ENCODE measurements at regions not wholly inside any gene's neighbourhood (a gene's known extent, or its start where the extent isn't known, plus 50 kb on each side); places are given as distances from the start of the nearest gene placed in this dataset.

DNA sequence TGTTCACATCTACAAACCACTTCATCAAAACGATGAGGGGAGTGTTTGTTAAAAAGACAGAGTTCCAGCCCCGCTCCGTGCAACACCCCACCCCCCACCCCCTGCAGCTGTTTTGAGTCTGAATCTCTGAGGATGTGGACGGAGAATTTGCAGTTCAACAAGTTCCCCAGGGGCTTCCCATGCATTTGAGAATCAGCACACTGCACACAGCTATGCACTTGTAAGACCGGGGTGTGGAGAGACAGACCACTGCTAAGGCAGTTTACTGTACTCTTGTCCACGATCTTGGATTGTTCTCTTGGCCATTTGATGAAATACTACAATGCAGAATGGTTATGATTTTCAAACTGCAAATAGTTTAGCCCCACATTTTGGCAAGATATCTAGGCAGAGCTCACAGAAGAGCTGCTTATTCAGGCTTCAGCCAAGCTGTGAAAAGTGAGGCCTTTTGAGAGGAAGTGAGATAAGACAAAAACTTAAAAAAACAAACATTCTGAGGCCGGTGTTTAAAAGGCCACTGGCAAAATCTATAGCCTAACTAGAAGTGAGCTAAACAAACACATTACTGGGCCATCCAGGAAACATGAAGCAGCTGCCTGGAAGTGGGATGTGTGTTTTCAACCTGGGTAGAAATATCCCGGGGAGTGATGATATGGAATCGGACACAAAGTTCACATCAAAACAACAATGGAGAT, 308.2 kb upstream of the ADAMTS9 start:
- DNase-seq (ENCODE audit: low spot score), result no peak

DNA sequence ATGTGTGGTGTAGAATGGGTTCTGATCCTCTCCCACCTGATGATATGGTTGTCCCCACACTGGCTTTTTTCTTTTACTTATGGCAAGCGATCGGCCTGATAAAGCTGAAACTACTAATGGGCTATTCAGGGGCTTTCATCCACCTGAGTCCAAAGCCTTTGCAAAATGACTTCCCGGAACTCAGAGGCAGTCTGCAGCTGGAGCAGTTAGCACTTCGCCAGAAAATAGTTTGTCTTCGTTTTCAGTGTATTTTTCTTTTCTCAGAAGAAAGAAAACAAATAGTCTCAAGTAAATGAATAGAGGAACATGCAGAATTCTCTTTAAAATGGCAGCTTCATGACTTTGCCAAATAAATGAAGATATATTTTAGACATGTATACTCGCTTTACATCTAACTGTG, 306.0 kb upstream of the ADAMTS9 start:
- no peak for DNase-seq (ENCODE audit: low spot score)

DNA sequence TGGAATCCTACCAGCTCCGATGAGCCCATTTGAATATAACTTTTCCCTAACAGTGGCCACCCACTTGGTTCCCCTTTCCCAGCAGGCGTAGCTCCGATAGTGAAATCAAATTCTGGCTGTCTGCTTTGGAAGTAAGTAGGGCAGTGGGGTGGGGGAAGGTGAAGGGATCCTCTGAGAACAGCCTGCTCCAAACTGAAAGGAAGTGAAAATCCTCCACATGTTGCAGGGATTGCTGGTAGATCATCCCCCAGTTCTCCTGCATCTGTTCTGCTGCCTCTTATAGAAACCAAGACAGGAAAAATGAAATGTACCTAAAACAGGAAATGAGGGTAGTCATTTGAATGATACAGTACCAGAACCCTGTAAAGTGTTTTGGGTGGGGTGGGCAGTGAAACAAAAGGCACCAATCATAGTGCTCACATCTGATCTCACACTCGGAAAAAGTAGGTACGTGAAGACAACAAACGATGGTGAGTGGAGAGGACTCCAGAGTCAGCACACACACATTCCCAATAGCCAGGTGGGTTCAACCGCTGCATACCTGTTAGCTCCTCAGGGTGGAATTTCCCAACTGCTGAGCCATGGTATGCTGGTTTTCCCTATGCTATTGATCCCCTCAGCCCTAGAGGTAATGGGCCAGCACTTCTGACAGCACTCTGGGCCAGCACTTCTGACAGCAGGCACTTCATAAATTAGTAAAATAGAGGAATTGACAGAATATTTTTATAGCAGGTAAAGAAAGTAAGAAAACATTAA, 304.9 kb upstream of the ADAMTS9 start:
- peak; percentile 92 for DNase-seq (ENCODE audit: low spot score)

DNA sequence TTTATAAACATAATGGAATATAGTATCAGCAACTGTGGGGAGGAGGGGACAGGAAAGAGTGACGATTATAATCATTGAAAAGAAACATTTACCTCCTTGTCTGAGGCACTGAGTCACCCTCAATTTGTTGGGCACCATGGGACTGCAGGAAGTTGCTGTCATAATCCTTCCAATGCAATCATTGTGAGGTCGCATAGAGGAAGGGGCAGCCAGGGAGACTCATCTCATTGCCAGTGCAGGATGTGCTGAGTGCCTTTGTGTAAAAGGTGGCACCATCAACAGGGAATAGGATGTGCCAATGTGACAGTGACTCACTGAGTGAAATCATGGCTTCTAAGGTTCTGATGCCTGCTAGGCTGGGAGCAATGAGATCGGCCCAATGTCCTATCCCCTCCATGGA, 300.4 kb upstream of the ADAMTS9 start:
- peak; percentile 99 for DNase-seq (ENCODE audit: low spot score)

DNA sequence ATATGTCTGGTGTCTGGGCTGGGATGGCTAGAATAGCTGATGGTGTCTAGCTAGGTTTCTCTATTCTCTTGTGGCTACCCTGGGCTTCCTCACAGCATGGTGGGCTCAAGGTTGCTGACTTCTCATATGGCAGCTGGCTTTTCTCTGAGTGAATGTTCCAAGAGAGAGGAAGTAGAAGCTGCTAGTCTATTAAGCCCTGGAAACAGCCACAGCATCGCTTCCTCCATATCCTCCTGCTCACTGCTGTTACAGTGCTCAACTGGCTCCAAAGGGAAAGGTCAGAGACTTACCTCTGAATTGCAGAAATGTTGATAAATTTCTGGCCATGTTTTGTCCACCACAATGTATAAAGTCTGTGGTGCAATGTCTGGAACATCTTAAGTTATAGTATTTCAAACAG, 299.9 kb upstream of the ADAMTS9 start:
- no peak for DNase-seq (ENCODE audit: low spot score)

DNA sequence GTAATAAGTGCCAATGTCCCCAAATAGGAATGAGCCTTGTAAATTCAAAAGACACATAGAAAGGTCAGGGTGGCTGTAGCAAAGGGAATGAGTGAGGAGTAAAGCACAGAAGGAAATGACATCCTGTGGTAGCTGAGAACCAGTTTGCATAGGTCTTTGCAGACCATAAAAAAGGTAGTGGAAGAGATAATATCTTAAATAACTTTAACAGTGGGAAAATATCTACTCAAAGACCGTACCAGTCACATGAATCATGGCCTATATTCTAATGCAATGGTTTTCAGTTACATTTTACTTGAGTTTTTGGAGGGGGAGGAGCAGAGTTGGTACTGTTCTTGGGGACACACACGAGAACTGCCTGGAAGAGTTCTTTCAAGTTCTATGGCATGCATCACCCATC, 297.3 kb upstream of the ADAMTS9 start:
- DNase-seq (ENCODE audit: low spot score), result no peak

DNA sequence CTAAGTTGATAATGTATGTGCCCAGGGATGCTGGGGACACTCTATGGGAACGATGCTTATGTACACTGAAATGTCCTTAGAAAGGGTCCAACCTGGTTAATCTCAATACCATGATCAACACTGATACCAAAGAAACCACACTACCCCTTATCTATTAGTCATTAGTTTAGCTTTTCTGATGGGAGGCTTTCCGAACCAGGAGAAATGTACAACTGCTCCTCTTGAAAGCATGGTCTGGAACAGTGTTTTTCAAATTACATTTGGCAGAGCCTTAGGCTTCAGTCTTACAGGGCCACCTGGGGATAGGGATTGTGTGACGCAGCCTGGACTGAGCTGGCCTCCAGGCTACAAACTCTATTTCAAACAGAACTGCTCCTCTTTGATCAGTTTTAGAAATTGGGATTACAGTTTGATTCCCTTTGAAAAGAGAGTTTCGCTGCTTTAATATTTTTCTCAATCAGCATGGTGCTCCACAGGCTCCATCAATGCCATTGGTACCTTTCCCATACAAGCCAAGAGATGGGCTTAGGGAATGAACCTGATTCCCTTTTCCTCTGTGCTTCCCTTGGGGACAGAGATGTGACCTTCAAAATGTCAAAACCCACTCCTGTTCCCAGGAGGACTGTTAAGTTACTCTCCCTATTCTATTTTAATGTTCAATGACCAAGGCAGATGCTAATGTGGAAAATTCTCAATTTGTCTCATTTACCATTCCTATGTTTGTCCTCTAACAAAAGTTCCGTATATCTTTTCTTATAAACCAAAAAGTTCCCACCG, 296.0 kb upstream of the ADAMTS9 start:
- DNase-seq (ENCODE audit: low spot score), result no peak

DNA sequence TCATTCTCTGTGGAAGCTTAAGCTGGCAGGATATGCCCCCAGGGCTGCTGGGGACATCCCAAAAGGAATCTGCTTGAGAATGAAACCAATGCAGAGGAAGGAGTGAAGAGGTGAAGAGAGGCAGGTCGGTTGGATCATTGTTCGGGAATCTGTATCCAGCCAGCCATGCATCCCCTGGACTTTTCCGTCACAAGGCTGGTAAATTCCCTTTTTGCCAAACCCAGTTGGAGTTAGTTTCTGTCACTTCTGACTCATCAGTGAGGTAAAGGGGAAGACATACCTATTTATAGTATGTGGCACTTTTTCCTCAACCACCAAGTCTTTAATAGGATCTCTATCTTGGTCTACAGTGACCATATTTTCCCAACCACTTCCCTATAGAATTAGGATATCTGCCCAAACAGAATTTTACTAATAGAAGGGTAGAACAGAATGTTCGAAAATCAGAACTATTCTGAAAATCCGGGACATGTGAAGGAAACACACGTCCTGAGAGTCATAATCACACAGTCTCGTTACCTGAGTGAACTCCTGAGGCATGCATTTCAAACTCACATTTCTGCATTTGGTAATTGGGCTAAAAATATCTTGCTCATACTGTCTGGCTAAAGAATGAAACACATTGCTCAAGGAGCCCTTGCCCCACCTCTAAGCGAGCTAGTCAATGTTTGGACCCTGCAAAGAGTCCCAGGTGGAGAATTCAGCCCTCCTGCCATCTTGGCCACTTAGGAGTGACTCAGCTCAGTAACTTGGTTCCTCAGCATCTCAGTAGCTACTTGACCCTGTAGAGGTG, 289.7 kb upstream of the ADAMTS9 start:
- DNase-seq (ENCODE audit: low spot score), result peak; percentile 100

DNA sequence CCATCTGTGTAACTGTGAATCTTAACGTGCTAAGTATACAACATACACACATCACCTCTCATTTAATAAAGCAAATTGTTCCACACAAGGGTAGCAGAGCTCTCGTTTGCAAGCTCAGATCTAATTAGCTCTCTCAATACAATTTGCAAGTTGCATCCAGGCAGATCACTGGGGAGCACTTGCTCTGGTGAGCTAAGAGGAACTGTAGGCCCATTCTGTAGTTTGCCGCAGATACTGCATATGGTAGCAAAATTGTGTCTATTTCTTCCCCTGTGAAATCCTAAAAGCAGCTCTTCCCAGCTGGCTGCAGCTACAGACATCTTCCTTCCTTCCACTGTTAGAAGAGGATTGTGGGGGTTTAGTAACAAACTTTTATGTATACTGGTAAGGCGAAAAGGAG, 288.7 kb upstream of the ADAMTS9 start:
- DNase-seq (ENCODE audit: low spot score), result no peak

DNA sequence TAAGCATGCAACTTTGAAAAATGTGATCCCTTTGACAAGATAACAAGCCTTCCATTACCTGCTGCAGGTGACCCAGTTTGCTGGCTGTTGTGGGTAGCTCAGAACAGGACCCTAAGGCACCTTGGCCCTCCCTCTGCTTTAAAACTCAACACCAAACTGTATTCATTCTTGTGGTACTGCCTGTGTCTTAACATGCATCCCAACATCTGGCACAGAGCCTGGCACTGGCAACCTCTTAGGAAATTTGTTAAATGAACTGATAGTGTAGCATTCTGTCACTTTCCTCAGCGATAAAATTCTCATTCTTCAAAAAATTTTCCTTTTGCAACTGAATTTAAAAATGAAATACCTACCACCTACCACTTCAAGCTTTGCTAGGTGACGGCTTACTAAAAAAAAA, 287.3 kb upstream of the ADAMTS9 start:
- DNase-seq (ENCODE audit: low spot score), result no peak

DNA sequence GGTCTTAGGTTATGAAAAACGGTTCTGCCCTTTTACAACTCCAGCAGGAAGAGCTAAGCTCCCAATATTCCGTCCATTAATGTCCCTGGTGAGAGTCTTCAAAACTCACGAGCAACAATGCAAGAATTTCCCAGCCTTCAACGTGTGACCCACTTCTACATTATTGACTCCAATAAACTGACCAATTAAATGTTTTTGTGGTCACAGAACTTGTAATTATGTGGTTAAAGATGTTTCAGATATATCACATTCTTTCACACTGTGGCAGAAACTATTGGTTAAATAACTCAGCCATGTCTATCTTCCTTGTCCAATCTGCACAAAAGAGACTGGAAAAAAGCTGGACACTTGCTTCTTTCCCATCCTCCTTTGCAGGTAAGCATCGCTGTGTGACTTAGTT, 286.6 kb upstream of the ADAMTS9 start:
- peak; percentile 69 for DNase-seq (ENCODE audit: low spot score)

DNA sequence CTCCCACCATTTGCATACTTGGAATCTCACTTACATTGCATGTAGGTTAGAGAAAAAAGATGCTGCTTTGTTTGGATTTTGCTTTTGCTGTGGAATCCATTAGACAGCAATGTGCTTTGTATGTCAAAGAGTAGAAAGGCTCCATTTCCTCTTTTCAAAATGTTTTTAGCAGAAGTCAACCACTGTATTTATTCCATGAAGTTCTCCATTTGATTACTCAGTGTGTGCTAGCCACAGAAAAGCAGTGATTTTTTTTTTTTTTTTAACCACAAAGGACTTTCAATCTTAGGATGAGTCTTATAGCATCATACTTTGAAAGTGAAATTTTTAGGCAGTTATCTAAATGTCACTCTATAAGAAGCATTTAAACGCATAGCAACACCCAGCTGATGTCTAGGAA, 285.0 kb upstream of the ADAMTS9 start:
- DNase-seq (ENCODE audit: low spot score), result peak; percentile 69

DNA sequence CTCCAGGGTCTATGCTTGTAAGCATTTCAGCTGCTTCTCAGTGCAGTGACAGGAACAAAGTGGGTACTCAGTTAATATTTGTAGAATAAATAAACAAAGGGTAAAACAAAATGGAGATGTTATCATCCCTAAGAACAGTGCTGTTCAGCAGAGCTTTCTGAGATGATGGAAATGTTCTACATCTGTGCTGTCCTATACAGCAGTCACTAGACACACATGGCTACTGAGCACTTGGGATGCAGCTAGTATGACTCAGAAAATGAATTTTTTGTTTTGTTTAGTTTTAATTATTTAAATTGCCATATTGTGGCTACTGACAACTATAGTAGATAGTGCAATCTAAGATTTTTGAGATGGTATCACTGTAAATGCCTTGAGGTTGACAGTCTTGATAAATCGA, 283.8 kb upstream of the ADAMTS9 start:
- DNase-seq (ENCODE audit: low spot score), result no peak

DNA sequence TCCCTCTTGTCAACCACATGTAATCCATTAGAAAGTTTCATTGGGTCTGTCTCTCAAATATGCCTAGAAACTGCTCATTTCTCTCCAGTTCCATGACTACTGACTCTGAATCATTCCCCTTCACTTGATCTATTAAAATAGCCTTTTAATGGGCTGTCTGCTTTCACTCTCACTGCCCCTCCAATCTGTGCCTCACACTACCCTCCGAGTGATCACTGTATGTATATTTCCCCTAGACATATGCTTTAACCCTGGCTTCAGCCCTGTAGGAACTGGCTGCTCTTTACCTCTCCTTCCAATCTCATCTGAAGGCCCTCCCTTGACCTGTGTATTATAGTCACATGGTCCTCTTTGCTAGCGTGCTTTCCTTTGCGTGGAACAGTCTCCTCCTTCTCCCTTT, 282.8 kb upstream of the ADAMTS9 start:
- DNase-seq (ENCODE audit: low spot score), result no peak

DNA sequence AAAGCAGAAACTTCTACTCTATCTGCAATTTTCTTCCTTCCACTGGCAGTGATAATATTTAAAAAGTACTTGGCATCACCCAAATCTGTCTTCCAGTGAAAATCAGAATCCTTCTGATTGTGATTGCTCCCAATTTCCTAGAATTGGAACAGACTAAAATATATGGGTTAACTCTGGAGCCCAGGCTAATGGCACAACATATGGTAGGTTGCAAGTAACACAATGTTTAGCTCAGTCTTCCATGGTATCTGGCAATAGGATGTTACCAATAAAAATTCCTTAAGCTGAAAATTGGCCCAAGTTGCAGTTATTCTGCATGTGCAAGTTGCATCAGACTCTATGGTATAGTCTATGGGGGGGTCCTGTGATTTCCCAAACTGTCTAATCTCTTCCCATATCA, 273.5 kb upstream of the ADAMTS9 start:
- DNase-seq (ENCODE audit: low spot score), result no peak

DNA sequence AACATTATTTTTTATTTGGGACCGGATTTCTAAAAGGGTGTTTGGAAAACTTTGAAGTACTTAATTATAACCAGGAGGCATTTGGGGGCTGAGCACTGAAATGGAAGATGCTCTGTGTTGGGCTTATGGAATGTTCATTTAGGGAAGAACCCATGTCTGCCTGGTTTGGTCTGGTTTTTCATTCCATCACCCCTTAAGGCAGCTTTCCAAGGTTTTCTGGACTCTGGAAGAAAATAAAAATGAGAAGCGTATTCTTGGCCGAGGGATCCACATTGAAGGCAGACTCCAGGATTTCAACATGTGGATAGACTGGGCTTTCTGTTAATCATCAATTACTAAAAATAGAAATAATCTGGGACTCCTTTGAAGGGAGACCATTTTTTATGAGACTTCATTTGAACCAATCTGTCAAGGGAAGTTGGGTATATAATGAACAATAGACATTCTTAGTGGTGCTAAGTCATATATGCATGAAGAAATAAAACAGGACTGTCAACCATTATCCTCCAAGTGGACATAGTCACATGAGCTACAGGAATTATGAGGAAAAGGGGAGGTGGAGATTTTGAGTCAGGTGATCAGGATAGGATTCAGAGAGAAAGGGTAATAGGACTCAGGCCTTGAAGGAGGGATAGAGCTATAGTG, 270.5 kb upstream of the ADAMTS9 start:
- no peak for DNase-seq (ENCODE audit: low spot score)

DNA sequence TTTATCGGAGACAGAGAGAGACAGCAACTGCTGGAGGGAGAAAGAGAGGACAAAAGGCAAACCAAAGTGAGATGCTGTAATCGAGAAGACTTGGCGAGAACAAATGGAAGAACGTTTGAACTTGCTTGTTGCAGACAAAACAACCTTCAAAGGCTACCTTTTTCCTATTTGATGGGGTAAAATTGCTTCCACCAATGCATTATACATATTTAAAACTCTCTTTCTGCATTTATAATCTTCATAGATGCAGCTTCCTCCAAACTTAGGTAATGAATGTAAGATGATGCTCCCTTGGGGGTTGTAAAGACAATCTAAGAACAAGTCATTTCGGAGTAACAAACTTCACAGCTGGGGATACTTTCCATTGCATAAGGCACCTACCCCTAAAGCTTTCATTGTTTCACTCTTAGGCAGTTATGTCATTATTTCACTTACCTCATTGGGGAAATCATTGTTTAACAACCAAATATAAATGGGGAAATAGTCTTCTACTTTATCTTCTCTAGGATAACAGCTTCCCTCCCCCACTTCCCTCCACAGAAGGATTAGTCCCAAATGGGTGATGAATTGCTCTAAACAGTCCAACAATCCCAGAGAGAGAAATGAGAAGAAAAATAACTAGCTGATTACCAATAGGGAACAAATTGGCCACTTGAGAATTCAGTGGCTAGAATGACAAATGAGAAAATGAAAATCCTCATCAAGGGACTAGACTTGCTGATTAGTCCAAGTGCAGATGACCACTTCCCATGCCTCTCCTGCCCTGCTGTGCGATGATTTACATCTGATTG, 269.8 kb upstream of the ADAMTS9 start:
- no peak for DNase-seq (ENCODE audit: low spot score)

DNA sequence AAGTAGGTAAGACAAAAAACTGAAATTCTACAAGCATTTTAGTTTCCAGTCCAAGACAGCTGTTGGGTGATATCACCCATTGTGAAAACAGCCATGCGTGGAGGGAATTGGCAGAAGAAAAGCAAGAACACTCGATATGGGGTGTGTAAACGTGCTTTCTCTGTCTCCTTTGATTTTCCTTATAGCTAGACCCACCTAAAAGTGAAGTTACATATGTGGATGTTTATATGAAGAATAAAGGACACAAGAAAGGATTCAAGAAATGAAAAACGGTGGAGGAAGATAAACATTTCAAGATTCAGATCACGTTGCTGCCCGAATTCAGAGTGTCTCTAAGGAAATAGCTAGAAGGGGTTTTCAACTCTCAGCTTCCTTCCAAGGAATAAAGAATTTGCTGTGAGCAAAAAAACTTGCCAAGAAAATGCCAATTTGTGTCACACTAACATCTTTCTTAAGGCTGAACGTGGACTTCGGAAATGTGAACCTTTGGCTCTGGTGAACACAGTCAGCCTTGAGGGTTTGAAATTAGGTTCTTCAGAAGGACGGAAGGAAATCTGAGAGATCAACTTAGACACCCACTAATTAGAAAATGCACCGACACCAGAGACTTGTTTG, 269.0 kb upstream of the ADAMTS9 start:
- DNase-seq (ENCODE audit: low spot score), result no peak

DNA sequence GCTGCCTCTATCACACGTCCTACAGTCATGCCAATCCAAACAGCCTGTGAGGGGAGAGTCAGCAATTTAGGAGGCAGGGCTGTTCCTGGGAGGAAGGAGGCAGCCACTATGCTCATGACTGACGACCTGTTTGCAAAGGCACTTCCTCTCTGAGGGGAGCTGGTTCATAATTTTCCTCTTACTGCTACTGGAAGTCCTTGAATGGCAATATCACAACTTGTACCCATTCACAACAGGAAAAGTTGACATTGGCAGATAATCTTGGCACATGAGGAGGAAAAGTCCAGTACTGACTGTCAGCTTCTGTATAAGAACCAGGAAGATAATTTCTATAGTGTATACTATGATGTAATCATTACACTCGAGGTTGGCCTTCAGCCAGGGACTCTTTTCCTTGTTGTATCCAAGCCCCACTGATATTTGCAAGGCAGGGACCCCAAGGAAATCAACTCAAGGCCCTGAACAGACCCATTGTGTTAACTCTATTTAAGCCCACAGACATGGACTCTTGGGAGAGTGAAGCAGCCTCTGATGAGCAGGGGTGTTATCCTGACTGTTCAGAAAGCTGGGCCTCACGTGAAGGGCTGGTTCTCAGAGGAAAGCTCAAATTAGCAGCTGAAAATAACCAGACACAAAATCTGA, 267.3 kb upstream of the ADAMTS9 start:
- DNase-seq (ENCODE audit: low spot score), result peak; percentile 25

DNA sequence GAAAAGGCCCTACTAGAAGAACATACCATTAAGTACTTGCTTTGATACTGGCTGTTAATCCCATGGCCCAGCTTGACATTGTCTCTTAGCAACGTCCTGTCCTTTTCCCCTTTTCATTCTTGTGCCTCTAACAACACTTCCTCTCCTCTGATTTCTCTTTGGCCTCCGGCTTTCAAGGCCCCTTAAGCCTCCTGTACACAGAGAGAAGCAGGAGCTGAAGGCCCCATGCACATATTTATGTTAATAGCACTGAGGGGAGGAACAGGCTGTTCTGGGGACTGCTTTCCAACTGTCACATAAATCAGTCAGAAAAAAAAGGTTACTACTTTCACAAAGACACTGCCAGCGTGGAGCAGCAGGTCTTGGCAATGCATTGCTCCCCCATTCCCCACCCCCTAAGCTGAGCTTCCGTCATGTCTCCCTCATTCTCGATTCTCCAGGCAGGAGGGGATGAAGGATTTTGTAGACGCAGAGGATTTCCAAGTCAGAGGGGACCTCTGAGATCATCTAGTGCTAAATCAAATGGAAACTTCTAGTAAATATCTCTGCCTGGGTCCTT, 257.4 kb upstream of the ADAMTS9 start:
- DNase-seq (ENCODE audit: low spot score), result no peak

All from kidney tubule cell (primary cell).